NCI-H1436 (cell line): ENCODE measurements at regions not wholly inside any gene's neighbourhood (a gene's known extent, or its start where the extent isn't known, plus 50 kb on each side); places are given as distances from the start of the nearest gene placed in this dataset.
"Not testable (repeated sequence)": the region's sequence is repeated elsewhere in the genome, so short reads cannot be mapped to it uniquely, and the experiment has no call there.

Source experiments
- DNase-seq: peaks from one replicate; lab custom pipeline; 2025; lab: John Stamatoyannopoulos, UW

GRCh38 chr7:39825401-39825980 is 124.6 kb upstream of the CDK13 start:
- no peak for DNase-seq

GRCh38 chr7:39826166-39826565 is 123.9 kb upstream of the CDK13 start:
- no peak for DNase-seq

GRCh38 chr7:39827571-39827970 is 122.5 kb upstream of the CDK13 start:
- DNase-seq, result no peak

GRCh38 chr7:39829028-39829427 is 121.0 kb upstream of the CDK13 start:
- no peak for DNase-seq

GRCh38 chr7:39832519-39833085 is 117.5 kb upstream of the CDK13 start:
- no peak for DNase-seq

GRCh38 chr7:39833180-39833799 is 116.8 kb upstream of the CDK13 start:
- DNase-seq, result peak; percentile 7

GRCh38 chr7:39833865-39834634 is 116.0 kb upstream of the CDK13 start:
- DNase-seq, result not testable (repeated sequence)

GRCh38 chr7:39838326-39838725 is 111.7 kb upstream of the CDK13 start:
- no peak for DNase-seq

GRCh38 chr7:39845006-39845405 is 105.0 kb upstream of the CDK13 start:
- DNase-seq, result no peak

- no peak for DNase-seq
Observed at GRCh38 chr7:39847227-39847626, 102.8 kb upstream of the CDK13 start.

- DNase-seq, result no peak
Observed at GRCh38 chr7:39851466-39852045, 98.5 kb upstream of the CDK13 start.

- DNase-seq, result not testable (repeated sequence)
Observed at GRCh38 chr7:39854616-39855324, 95.3 kb upstream of the CDK13 start.

GRCh38 chr7:39855325-39855674 is 94.8 kb upstream of the CDK13 start:
- no peak for DNase-seq

- DNase-seq, result not testable (repeated sequence)
Observed at GRCh38 chr7:39863675-39864322, 86.3 kb upstream of the CDK13 start.

- not testable (repeated sequence) for DNase-seq
Observed at GRCh38 chr7:39869888-39870522, 80.1 kb upstream of the CDK13 start.

GRCh38 chr7:39871610-39872009 is 78.4 kb upstream of the CDK13 start:
- not testable (repeated sequence) for DNase-seq

- DNase-seq, result no peak
Observed at GRCh38 chr7:39880556-39880955, 69.5 kb upstream of the CDK13 start.

- no peak for DNase-seq
Observed at GRCh38 chr7:39882148-39882784, 67.8 kb upstream of the CDK13 start.

GRCh38 chr7:39883812-39884390 is 66.2 kb upstream of the CDK13 start:
- no peak for DNase-seq
